ENCODE measurements at regions not wholly inside any gene's neighbourhood (a gene's known extent, or its start where the extent isn't known, plus 50 kb on each side); places are given as distances from the start of the nearest gene placed in this dataset.

DNA sequence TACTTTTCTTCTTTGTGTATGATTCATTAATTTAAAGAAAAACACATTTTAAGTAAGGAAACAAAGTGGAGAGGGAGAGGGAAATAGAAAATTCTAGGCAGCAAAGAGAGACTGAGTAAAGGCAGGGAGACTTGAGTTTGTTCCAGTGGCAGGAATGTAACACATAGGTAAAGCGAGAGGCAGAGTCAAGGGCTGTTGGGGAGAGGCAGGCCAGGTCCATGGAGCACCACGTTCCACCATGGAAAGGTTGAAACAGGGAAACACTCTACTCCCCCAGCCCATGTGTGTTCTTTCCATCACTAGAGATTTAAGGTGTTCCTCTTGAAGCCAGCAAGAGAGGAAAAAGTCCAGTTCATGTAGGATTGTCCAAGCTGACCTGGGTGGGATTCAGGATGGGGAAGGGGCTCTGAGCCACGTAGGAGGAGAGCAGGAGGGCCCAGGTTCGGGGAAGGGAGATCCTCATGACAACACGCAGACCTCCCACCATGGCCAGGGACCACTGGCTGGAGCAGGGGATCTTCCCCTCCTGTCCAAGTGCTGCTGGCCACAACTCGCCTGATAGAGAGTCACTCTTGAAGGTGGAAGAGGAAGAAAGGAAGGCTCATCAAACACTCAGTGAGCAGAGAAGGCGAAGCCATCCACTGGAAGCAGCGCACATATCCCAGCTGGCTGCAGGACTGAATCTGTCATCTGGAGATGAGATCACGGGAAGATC is 666.4 kb upstream of the MKI67 start:
- Histone ChIP-seq H3K18ac (ENCODE audit: low read depth in 1 of 2, low read length in 2 of 2) (no peak overlapping the region), H4K8ac (ENCODE audit: low read length) (no peak overlapping the region), H2BK12ac (ENCODE audit: low read length in 2 of 2) (no peak overlapping the region), H3K9me3 (ENCODE audit: control insufficient read depth, low read length) (no peaks in the 10 kb centered on the region), H3K14ac (ENCODE audit: low read length in 2 of 2) (no peak overlapping the region), H3K36me3 (ENCODE audit: control insufficient read depth in 1 of 2, insufficient read depth in 2 of 2, low read depth in 1 of 2, low read length in 2 of 2) (no peaks in the 10 kb centered on the region), H2AK5ac (ENCODE audit: low read length, severe bottlenecking) (no peak overlapping the region), H3K23ac (ENCODE audit: low read length in 2 of 2) (no peak overlapping the region), H2BK120ac (ENCODE audit: low read depth, low read length) (no peak overlapping the region), H3K4ac (ENCODE audit: low read depth in 1 of 2, low read length in 2 of 2) (no peak overlapping the region), H2BK5ac (ENCODE audit: low read depth, low read length, poor library complexity, severe bottlenecking) (no peak overlapping the region), H4K91ac (ENCODE audit: low read length) (no peak overlapping the region), H3K79me1 (replicated peaks; ENCODE audit: low read length, poor library complexity, severe bottlenecking) (no peaks in the 10 kb centered on the region), H3K4me2 (ENCODE audit: low read length, poor library complexity, severe bottlenecking) (no peak overlapping the region), H3K4me3 (ENCODE audit: insufficient read depth in 1 of 2, low read depth in 1 of 2, low read length in 2 of 2) (no peak overlapping the region), H3K27me3 (ENCODE audit: control insufficient read depth in 1 of 2, insufficient read depth in 1 of 2, low read length in 2 of 2) (no peaks in the 10 kb centered on the region), H3K4me1 (ENCODE audit: control insufficient read depth, insufficient read depth, low read depth, low read length) (no peaks in the 10 kb centered on the region), H3K9ac (ENCODE audit: low read length) (no peak overlapping the region), H2BK15ac (ENCODE audit: low read depth, poor library complexity, severe bottlenecking) (no peak overlapping the region), H2AFZ (ENCODE audit: low read depth, low read length) (no peak overlapping the region), H3K27ac (ENCODE audit: low read length, poor library complexity, severe bottlenecking) (no peak overlapping the region)
- no peak for DNase-seq
- 66% methylated on average over 8 of the region's 9 CpGs for WGBS

DNA sequence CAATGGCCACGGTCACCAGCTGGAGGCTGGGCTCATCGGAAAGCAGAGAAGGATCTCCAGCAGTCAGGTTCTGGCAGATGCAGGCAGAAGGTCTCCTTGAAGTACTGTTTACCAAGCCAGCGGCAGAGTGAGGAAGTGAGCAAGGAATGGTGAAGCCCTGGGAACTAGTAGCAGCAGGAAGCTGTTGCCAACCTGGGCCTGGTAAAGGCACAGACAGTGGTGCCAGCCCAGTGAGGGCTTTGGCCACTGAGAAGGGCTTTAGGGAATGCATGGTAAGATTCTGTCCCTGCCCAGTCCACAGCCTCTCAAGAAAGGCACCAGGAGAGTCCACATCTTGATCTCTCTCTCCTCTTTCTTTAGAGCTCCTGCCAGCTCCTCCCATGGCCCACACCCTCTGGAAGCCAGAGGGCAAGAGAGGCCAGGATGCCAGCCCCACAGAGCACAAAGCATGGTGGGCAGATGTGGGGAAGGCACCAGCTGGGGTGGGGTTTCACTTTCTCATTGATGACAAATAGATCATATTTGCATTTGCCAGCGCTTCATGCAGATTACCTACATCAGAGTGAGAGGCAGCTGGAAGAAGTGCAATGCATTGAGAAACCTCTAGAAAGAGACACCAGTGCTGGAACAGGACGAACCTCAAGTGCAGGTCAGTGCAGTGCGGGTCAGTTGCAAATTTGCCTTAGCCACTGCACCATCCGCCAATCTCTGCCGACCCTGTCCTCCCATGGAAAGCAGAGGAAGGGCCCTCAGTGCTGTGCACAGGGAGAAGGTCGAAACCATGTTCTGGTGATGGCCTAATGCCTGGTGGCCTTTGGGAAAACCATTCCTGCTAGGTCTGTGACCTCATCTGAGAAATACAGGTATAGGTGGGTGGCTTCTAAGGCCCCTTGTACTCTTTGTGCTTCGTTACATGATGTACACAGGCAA is 667.8 kb upstream of the MKI67 start:
- Histone ChIP-seq H2BK120ac (ENCODE audit: low read depth, low read length) (no peak overlapping the region), H4K91ac (ENCODE audit: low read length) (no peak overlapping the region), H3K27ac (ENCODE audit: low read length, poor library complexity, severe bottlenecking) (no peak overlapping the region), H3K4me2 (ENCODE audit: low read length, poor library complexity, severe bottlenecking) (no peak overlapping the region), H3K4me1 (ENCODE audit: control insufficient read depth, insufficient read depth, low read depth, low read length) (no peaks in the 10 kb centered on the region), H3K79me1 (replicated peaks; ENCODE audit: low read length, poor library complexity, severe bottlenecking) (no peaks in the 10 kb centered on the region), H3K9ac (ENCODE audit: low read length) (no peak overlapping the region), H2BK15ac (ENCODE audit: low read depth, poor library complexity, severe bottlenecking) (no peak overlapping the region), H3K4ac (ENCODE audit: low read depth in 1 of 2, low read length in 2 of 2) (no peak overlapping the region), H3K36me3 (ENCODE audit: control insufficient read depth in 1 of 2, insufficient read depth in 2 of 2, low read depth in 1 of 2, low read length in 2 of 2) (no peaks in the 10 kb centered on the region), H4K8ac (ENCODE audit: low read length) (no peak overlapping the region), H2AFZ (ENCODE audit: low read depth, low read length) (no peak overlapping the region), H3K9me3 (ENCODE audit: control insufficient read depth, low read length) (no peaks in the 10 kb centered on the region), H3K4me3 (ENCODE audit: insufficient read depth in 1 of 2, low read depth in 1 of 2, low read length in 2 of 2) (no peak overlapping the region), H2BK5ac (ENCODE audit: low read depth, low read length, poor library complexity, severe bottlenecking) (no peak overlapping the region), H2AK5ac (ENCODE audit: low read length, severe bottlenecking) (no peak overlapping the region), H3K27me3 (ENCODE audit: control insufficient read depth in 1 of 2, insufficient read depth in 1 of 2, low read length in 2 of 2) (no peaks in the 10 kb centered on the region), H3K14ac (ENCODE audit: low read length in 2 of 2) (no peak overlapping the region), H3K23ac (ENCODE audit: low read length in 2 of 2) (no peak overlapping the region), H3K18ac (ENCODE audit: low read depth in 1 of 2, low read length in 2 of 2) (no peak overlapping the region), H2BK12ac (ENCODE audit: low read length in 2 of 2) (no peak overlapping the region)
- 67% methylated on average over 10 of the region's 10 CpGs for WGBS
- DNase-seq: no peak

GRCh38 chr10:128796396-128796912 is 670.2 kb upstream of the MKI67 start:
- Histone ChIP-seq H2AK5ac (ENCODE audit: low read length, severe bottlenecking) (no peak overlapping the region), H3K27ac (ENCODE audit: low read length, poor library complexity, severe bottlenecking) (no peak overlapping the region), H3K4ac (ENCODE audit: low read depth in 1 of 2, low read length in 2 of 2) (no peak overlapping the region), H3K9me3 (ENCODE audit: control insufficient read depth, low read length) (no peaks in the 10 kb centered on the region), H2BK5ac (ENCODE audit: low read depth, low read length, poor library complexity, severe bottlenecking) (no peak overlapping the region), H2BK120ac (ENCODE audit: low read depth, low read length) (no peak overlapping the region), H2BK12ac (ENCODE audit: low read length in 2 of 2) (no peak overlapping the region), H4K8ac (ENCODE audit: low read length) (no peak overlapping the region), H3K4me2 (ENCODE audit: low read length, poor library complexity, severe bottlenecking) (no peak overlapping the region), H3K4me1 (ENCODE audit: control insufficient read depth, insufficient read depth, low read depth, low read length) (no peaks in the 10 kb centered on the region), H3K23ac (ENCODE audit: low read length in 2 of 2) (no peak overlapping the region), H3K9ac (ENCODE audit: low read length) (no peak overlapping the region), H3K18ac (ENCODE audit: low read depth in 1 of 2, low read length in 2 of 2) (no peak overlapping the region), H3K79me1 (replicated peaks; ENCODE audit: low read length, poor library complexity, severe bottlenecking) (no peaks in the 10 kb centered on the region), H3K14ac (ENCODE audit: low read length in 2 of 2) (no peak overlapping the region), H3K4me3 (ENCODE audit: insufficient read depth in 1 of 2, low read depth in 1 of 2, low read length in 2 of 2) (no peak overlapping the region), H3K36me3 (ENCODE audit: control insufficient read depth in 1 of 2, insufficient read depth in 2 of 2, low read depth in 1 of 2, low read length in 2 of 2) (no peaks in the 10 kb centered on the region), H2BK15ac (ENCODE audit: low read depth, poor library complexity, severe bottlenecking) (no peak overlapping the region), H3K27me3 (ENCODE audit: control insufficient read depth in 1 of 2, insufficient read depth in 1 of 2, low read length in 2 of 2) (no peaks in the 10 kb centered on the region), H2AFZ (ENCODE audit: low read depth, low read length) (no peak overlapping the region), H4K91ac (ENCODE audit: low read length) (no peak overlapping the region)
- DNase-seq: no peak
- whole genome bisulfite sequencing: 66% methylated on average over 3 of the region's 3 CpGs

GRCh38 chr10:128802062-128802461 is 665.0 kb upstream of the MGMT start:
- Histone ChIP-seq H2BK5ac (ENCODE audit: low read depth, low read length, poor library complexity, severe bottlenecking) (no peak overlapping the region), H3K36me3 (ENCODE audit: control insufficient read depth in 1 of 2, insufficient read depth in 2 of 2, low read depth in 1 of 2, low read length in 2 of 2) (no peaks in the 10 kb centered on the region), H3K27ac (ENCODE audit: low read length, poor library complexity, severe bottlenecking) (no peak overlapping the region), H3K18ac (ENCODE audit: low read depth in 1 of 2, low read length in 2 of 2) (no peak overlapping the region), H3K4me1 (ENCODE audit: control insufficient read depth, insufficient read depth, low read depth, low read length) (no peaks in the 10 kb centered on the region), H3K9me3 (ENCODE audit: control insufficient read depth, low read length) (no peaks in the 10 kb centered on the region), H2AK5ac (ENCODE audit: low read length, severe bottlenecking) (no peak overlapping the region), H4K91ac (ENCODE audit: low read length) (no peak overlapping the region), H3K23ac (ENCODE audit: low read length in 2 of 2) (no peak overlapping the region), H2BK12ac (ENCODE audit: low read length in 2 of 2) (no peak overlapping the region), H2AFZ (ENCODE audit: low read depth, low read length) (no peak overlapping the region), H3K4me3 (ENCODE audit: insufficient read depth in 1 of 2, low read depth in 1 of 2, low read length in 2 of 2) (no peak overlapping the region), H4K8ac (ENCODE audit: low read length) (no peak overlapping the region), H3K27me3 (ENCODE audit: control insufficient read depth in 1 of 2, insufficient read depth in 1 of 2, low read length in 2 of 2) (peaks cover 0 to 4% of the 10 kb centered on the region in 2 experiments), H2BK120ac (ENCODE audit: low read depth, low read length) (no peak overlapping the region), H3K14ac (ENCODE audit: low read length in 2 of 2) (no peak overlapping the region), H3K4ac (ENCODE audit: low read depth in 1 of 2, low read length in 2 of 2) (no peak overlapping the region), H3K79me1 (replicated peaks; ENCODE audit: low read length, poor library complexity, severe bottlenecking) (no peaks in the 10 kb centered on the region), H3K4me2 (ENCODE audit: low read length, poor library complexity, severe bottlenecking) (no peak overlapping the region), H2BK15ac (ENCODE audit: low read depth, poor library complexity, severe bottlenecking) (no peak overlapping the region), H3K9ac (ENCODE audit: low read length) (no peak overlapping the region)
- 85% methylated on average over 4 of the region's 4 CpGs for WGBS
- no peak for DNase-seq

All from mesenchymal stem cell (in vitro differentiated cells and primary cell).